Adrenal gland (tissue), 9 donors: ENCODE measurements at regions not wholly inside any gene's neighbourhood (a gene's known extent, or its start where the extent isn't known, plus 50 kb on each side); places are given as distances from the start of the nearest gene placed in this dataset.

Experiments used
- DNase-seq, 7 donors: peaks; one replicate each; pipeline ENCODE4 v3.0.0-alpha.2; 2019 to 2020
- H3K27ac ChIP-seq, 5 donors: fragments of 200-600 bp; sonication (generic) in 4 of 5; 1 replicate in 3 of 5; 2 replicates in 2 of 5; pipeline versions ENCODE4 v1.5.1 to v1.8.0; 2016 to 2020; ENCODE audit warnings: mild to moderate bottlenecking in 1 of 5
- H3K27me3 ChIP-seq: fragments of 200-600 bp; 2 replicates; pipeline ENCODE4 v1.8.0; 2021
- H3K36me3 ChIP-seq, 2 donors: fragments of 200-600 bp; replicated peaks in 1 of 2; 1 replicate in 1 of 2; 2 replicates in 1 of 2; pipeline versions ENCODE4 v1.5.1 to v1.8.0; 2018 to 2022
- H3K4me1 ChIP-seq, 2 donors: fragments of 200-600 bp; replicated peaks in 1 of 2; 1 replicate in 1 of 2; 2 replicates in 1 of 2; pipeline versions ENCODE4 v1.5.1 to v1.8.0; 2018 to 2021
- H3K4me3 ChIP-seq, 4 donors: fragments of 200-600 bp; sonication (generic) in 3 of 4; one replicate each; pipeline ENCODE4 v1.5.1; 2016 to 2018
- H3K9me3 ChIP-seq, 3 donors: fragments of 200-600 bp; sonication (generic) in 1 of 3; replicated peaks in 1 of 3; 1 replicate in 2 of 3; 2 replicates in 1 of 3; pipeline versions ENCODE4 v1.5.1 to v1.8.0; 2016 to 2021
- POLR2A ChIP-seq, 2 donors: fragments of 450-650 bp; IDR thresholded peaks; one replicate each; pipeline ENCODE4 v1.6.1; 2017; ENCODE audit warnings: antibody characterized with exemption in 2 of 2, mild to moderate bottlenecking in 2 of 2, moderate library complexity in 1 of 2
- WGBS, 4 donors: extraction: QIAGEN DNeasy Blood & Tissue Kit in 2 of 4; methylation state at CpG; one replicate each; pipeline versions ENCODE4 v1.1.5 to v1.1.7; 2013 to 2017; 5-methylcytosine and 5-hydroxymethylcytosine counted together
- intact Hi-C, 2 donors: fragments of 100-400 bp; cut with DNase I; formaldehyde crosslinking; loops; one replicate each; pipeline versions ENCODE4 v1.14.1 to v1.15.0; 2022 to 2023
- TF ChIP-seq, protein P1 (sequence below), 6 experiments: fragments of 450-650 bp in 4 of 6; fragments of 200-600 bp in 2 of 6; sonication (generic) in 1 of 6; IDR thresholded peaks; 1 replicate in 5 of 6; 2 replicates in 1 of 6; pipeline versions ENCODE4 v1.5.1 to v1.8.0; 2016 to 2021; ENCODE audit warnings: antibody characterized with exemption in 6 of 6, mild to moderate bottlenecking in 2 of 6, moderate library complexity in 1 of 6
- donor health status: healthy with polysubstance abuse.
- donor health status: Bipolar disorder and iron deficiency.
- donor health status: DM: yes; HTN: yes; CAD: no.
- donor health status: DM: no; HTN: no; CAD: no.
- donor health status: DM: no; HTN: no; CAD: no.

- Histone ChIP-seq H3K36me3 (no peaks in the 10 kb centered on the region), H3K27me3 (no peaks in the 10 kb centered on the region), H3K9me3 (no peaks in the 10 kb centered on the region), H3K4me1 (no peaks in the 10 kb centered on the region), H3K27ac (no peak overlapping the region), H3K4me3 (no peak overlapping the region)
- intact Hi-C loops, result no loop called here
- no peak for DNase-seq
- 69 to 79% (median 76%) methylated on average over 6 of the region's 6 CpGs for WGBS, 4 donors
- no peak for TF ChIP-seq POLR2A (IDR thresholded peaks at IDR 0.05)
- TF ChIP-seq, protein P1, sequence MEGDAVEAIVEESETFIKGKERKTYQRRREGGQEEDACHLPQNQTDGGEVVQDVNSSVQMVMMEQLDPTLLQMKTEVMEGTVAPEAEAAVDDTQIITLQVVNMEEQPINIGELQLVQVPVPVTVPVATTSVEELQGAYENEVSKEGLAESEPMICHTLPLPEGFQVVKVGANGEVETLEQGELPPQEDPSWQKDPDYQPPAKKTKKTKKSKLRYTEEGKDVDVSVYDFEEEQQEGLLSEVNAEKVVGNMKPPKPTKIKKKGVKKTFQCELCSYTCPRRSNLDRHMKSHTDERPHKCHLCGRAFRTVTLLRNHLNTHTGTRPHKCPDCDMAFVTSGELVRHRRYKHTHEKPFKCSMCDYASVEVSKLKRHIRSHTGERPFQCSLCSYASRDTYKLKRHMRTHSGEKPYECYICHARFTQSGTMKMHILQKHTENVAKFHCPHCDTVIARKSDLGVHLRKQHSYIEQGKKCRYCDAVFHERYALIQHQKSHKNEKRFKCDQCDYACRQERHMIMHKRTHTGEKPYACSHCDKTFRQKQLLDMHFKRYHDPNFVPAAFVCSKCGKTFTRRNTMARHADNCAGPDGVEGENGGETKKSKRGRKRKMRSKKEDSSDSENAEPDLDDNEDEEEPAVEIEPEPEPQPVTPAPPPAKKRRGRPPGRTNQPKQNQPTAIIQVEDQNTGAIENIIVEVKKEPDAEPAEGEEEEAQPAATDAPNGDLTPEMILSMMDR (IDR thresholded peaks at IDR 0.05), result no peak
Measured at GRCh38 chr2:192775459-192776262, 580.9 kb upstream of the TMEFF2 start.

DNA sequence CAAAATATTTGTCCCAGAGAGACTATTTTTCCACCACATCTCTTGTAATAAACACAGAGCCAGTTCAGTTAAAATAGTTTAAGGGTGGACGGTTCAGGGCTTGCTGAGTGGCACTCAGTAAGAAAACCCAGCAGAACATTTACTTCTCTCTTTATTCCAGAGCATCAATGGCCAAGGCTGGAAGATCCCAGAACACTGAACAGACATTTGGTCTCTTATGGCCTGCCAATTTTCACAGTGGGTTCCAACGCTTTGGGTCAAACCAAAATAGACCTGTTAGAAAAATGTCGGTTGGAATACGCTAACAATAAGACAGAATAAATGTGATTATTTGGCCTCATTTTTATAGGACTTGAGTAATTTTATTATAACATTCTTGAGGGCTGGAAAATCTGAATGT lies 580.3 kb upstream of the TMEFF2 start:
- WGBS, 4 donors, result 80 to 90% (median 83%) methylated on average over 4 of the region's 4 CpGs
- no peaks in the 10 kb centered on the region for H3K36me3 ChIP-seq
- intact Hi-C loops, result no loop called here
- TF ChIP-seq, protein P1 (IDR thresholded peaks at IDR 0.05), result no peak
- no peak for TF ChIP-seq POLR2A (IDR thresholded peaks at IDR 0.05)
- no peaks in the 10 kb centered on the region for H3K9me3 ChIP-seq
- no peak overlapping the region for H3K27ac ChIP-seq
- H3K4me3 ChIP-seq, result no peak overlapping the region
- DNase-seq, result no peak
- no peaks in the 10 kb centered on the region for H3K4me1 ChIP-seq
- H3K27me3 ChIP-seq, result no peaks in the 10 kb centered on the region

DNA sequence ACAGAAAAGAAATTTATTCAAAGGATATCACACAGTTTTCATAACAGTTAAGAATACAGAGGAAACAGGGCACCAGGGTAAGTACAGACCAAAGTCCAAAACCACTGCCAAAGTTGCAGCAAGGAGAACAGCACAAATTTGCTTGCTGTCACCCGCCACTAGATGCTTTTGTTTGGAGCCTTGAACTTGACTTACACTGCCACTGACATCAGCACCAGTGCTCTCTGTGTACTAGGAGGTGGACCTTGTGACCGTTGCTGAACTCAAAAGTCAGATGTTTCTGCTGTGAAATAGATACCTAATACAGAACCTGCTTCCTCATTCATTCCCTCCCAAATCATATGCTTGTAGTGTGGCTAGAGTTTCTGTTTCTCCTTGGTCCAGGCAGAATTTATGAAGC lies 578.3 kb upstream of the TMEFF2 start:
- Histone ChIP-seq H3K9me3 (no peaks in the 10 kb centered on the region), H3K27ac (no peak overlapping the region), H3K4me3 (no peak overlapping the region), H3K4me1 (no peaks in the 10 kb centered on the region), H3K36me3 (no peaks in the 10 kb centered on the region), H3K27me3 (no peaks in the 10 kb centered on the region)
- TF ChIP-seq POLR2A (IDR thresholded peaks at IDR 0.05), result no peak
- TF ChIP-seq, protein P1 (IDR thresholded peaks at IDR 0.05), result no peak
- intact Hi-C loops, result no loop called here
- DNase-seq, result no peak
- WGBS, 4 donors, result 35 to 60% (median 45%) methylated on average over 2 of the region's 2 CpGs

DNA sequence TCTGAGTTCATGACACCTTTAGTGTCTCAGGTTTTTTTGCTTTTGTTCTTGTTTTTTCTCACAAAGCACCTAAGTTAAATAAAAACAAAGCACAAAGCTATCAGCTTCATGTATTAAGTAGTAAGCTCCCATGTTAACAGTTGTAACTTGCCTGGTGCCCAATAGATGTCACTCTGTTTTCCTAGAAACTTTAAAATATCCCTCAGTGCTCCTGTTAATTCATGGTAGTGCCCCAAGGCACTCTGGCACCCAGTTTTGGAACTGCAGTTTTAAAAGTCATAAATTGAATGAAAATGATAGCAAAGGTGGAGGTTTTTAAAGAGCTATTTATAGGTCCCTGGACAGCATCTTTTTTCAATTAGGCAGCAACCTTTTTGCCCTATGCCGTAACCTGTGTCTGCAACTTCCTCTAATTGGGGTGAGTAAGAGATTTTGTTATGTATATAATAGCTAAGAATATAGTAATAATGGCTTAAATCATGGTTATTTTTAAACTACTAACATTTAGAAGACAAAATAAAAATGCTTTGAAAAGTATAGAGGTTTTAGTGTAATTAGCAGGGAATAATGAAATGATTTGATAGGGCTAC lies 555.0 kb upstream of the TMEFF2 start:
- Histone ChIP-seq H3K27me3 (no peaks in the 10 kb centered on the region), H3K4me3 (no peak overlapping the region), H3K27ac (no peak overlapping the region), H3K9me3 (no peaks in the 10 kb centered on the region), H3K4me1 (no peaks in the 10 kb centered on the region), H3K36me3 (no peaks in the 10 kb centered on the region)
- WGBS, 4 donors, result 70 to 79% (median 74%) methylated on average over 1 of the region's 1 CpG
- intact Hi-C loops, result no loop called here
- DNase-seq, result no peak
- TF ChIP-seq, protein P1 (IDR thresholded peaks at IDR 0.05), result no peak
- no peak for TF ChIP-seq POLR2A (IDR thresholded peaks at IDR 0.05)
